GM21576 (cell line): ENCODE measurements at regions not wholly inside any gene's neighbourhood (a gene's known extent, or its start where the extent isn't known, plus 50 kb on each side); places are given as distances from the start of the nearest gene placed in this dataset.
"Not testable (repeated sequence)": the region's sequence is repeated elsewhere in the genome, so short reads cannot be mapped to it uniquely, and the experiment has no call there.

Source experiments
- ATAC-seq: cut with Tn5 transposase; IDR thresholded peaks from one replicate; pipeline ENCODE4 v1.9.1; 2021; ENCODE audit warnings: mild to moderate bottlenecking, moderate library complexity; ENCODE audit not compliant: unreplicated experiment

DNA sequence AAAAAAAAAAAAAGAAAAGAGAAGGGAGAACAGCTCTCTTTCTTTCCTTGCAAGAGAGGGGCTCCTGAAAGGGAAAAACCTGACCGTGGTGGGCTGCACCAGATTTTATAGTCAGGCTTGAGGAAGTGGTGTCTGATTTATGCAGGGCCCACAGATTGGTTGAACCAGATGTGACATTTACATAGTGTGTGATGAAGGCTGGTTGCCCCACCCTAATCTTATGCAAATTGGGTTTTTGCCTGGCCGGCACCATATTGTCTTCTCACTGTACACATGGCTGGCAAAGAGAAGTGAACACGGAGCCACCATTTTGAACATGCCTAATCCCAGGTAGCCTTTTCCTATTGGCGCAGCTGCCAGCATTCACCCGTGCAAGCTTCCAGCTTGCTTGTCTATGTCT is 154.4 kb downstream of the OXSM start:
- no peak for ATAC-seq

- ATAC-seq = no peak
These were observed 155.5 kb downstream of the OXSM start for GRCh38 chr3:25945366-25945765.

GRCh38 chr3:25945836-25946235 is 155.9 kb downstream of the OXSM start:
- ATAC-seq = no peak

DNA sequence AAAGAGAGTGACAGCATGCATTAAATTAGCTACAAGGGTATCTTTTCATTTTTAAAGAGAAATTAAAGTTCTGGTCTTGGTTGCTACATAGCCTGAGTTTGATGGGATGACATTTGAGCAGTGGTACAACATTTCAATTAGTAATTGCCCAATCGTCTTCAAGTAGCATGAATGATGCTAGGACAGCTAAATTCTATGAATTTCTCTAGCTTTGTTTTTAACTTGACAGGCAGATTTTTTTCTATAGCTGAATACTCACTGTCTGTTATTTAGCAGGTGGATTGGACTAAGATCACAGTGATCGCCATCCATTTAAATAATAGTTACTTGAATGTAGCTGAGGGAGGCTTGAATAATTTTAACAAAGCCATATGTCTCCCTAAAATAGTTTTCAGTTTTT is 162.2 kb downstream of the OXSM start:
- no peak for ATAC-seq

DNA sequence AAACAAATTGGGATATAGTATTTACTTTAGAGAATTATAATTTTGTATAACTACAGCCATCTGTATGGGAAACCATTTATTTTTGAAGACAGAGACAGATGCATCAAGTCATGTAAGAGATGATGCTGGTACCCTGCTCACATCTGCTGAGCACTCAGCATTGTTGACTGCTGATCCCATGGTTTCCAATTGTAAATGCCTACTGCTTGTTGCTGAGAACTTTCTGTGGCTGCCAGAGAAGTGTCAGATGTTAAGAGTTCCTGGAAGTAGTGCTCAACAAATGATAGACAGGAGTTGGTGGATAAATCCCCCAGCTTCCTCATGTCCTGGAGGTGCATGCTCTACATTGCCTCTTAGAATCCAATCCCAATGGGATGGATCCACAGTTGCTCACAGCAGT is 167.1 kb downstream of the OXSM start:
- no peak for ATAC-seq

DNA sequence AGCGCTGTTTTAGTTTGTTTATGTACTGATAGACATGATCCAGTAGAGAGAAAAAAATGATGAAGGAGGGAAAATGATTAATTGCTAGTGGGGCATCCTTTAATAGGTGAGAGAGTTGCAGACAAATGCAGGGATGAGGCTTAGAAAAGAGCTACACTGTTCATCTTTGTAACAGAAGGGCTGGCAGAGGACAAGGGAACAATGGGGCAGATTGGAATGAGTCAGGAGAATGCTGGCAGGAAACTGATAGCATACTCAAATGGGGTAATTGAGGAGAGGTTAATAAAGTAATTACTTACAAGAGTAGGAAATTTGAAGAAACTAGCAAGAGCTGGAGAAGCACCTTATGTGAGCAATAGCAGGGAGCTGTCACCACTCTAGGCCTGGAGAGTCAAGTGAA is 170.9 kb downstream of the OXSM start:
- no peak for ATAC-seq

DNA sequence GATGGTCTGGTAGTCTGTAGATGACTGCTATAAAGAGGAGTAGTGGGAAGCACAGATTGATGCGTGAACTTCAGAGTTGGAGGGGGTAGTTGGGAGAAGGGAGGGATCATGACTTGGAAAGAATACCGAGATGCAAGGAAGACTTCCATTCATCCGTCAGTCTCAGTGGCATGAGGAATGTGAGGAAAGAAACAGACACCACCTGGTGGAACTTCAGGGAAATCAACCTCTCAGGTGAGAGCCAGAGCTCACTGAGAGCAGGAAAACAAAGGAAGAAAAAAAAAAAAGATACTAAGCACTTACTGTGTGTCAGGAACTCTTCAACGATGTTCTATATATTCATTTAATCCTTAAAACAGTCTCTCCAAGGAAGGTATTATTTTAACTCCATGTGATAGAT is 172.4 kb downstream of the OXSM start:
- ATAC-seq = no peak

DNA sequence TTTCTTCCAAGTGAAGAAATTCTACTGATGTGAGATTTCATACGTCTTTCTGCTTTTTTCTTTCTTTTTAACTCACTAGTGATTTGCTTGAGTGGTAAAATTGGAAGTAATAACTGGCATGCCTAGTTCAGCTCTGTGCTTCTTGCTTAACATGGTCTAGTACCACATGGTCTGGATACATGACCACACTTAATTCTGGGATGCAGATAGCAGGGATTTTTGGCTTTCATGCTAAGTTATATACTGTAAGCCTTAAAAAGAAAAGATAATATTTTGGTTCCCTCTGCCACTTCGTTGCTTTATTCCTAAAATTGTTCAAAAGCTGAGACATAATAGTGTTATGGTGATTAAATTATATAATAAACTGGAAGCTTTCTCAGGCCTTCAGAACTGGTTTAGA is 174.3 kb downstream of the OXSM start:
- no peak for ATAC-seq

- no peak for ATAC-seq
These were observed 177.5 kb downstream of the OXSM start for GRCh38 chr3:25967385-25967784.

DNA sequence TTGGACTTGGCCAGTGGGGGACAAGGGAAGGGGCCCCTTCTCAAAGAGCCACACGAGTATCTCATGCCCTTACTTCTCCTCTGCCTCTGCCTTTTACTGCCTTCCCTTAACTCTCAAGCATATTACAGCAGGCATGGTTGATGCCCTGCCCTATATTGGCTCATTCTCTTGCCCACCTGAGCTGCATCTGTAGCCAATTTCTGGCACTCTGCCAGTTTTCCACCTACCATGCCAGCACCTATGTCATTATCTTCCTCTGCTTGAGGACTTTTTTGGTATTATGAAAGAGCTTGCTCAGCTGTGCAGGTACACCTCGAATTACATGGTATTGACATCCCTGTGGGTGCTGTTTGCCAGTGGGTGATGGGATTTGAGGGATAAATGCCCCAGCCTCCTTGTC is 181.8 kb downstream of the OXSM start:
- ATAC-seq = no peak

DNA sequence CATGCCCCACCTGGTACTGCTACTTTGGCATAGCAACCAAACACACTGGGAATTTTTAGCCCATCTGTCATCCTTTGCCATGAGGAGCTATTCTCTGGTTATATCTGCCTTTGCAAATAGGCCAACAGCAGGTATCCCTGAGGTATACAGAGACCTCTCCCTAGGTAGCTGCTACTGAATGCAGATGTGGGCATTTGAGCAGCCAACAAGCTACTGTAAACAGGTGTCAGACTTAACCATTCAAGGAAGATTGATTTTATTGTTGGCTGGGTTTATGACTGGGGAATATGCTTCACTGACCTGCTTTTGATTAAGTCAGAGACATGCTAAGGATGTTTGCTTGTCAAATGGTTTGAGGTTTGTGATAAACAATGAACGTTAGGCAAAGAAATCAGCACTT is 183.2 kb downstream of the OXSM start:
- no peak for ATAC-seq

- no peak for ATAC-seq
These were observed 192.9 kb downstream of the OXSM start for GRCh38 chr3:25982756-25983155.

- no peak for ATAC-seq
These were observed 195.7 kb downstream of the OXSM start for GRCh38 chr3:25985621-25986020.

- ATAC-seq = no peak
These were observed 202.7 kb downstream of the OXSM start for GRCh38 chr3:25992606-25993005.

- no peak for ATAC-seq
These were observed 214.3 kb downstream of the OXSM start for GRCh38 chr3:26004172-26004571.

DNA sequence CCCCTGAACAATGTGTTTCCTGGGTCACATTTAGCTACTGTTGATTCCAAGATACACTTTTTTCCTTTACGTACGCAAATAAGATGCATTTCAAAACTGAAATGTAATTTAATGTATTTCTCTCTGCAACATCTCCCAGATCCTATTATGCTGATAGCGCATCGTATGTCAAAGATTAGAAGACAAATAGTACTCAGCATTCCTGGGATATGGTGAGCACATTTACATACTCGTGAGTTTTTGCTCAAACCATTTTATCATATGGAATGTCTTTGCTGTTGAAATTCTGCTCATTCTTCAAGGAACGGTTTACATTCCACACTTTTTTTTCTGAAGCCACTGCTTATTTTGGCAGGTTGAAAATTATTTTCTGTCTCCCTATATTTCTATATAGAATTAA is 221.4 kb downstream of the OXSM start:
- no peak for ATAC-seq

- no peak for ATAC-seq
These were observed 222.4 kb downstream of the OXSM start for GRCh38 chr3:26012241-26012745.

DNA sequence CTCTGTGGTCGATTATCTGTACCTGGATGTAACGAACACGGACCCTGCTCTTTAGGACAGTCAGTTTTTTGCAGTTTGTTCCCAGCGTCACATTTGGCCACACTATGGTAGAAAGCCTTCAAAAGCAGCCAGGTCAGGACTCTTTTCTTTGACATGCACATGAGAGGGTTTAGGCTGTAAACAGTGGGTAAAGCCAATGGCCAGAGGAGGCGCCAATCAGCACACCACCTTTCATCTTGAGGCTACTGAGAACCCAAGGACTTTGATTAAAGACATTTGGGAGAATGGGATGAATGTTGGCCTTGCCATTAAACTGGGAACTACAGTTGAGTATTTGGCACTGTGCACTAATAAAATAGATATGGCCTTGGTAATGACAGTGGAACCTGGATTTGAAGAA is 225.9 kb downstream of the OXSM start:
- no peak for ATAC-seq

- ATAC-seq = no peak
These were observed 229.0 kb downstream of the OXSM start for GRCh38 chr3:26018889-26019288.

- ATAC-seq = not testable (repeated sequence)
These were observed 234.3 kb downstream of the OXSM start for GRCh38 chr3:26024206-26024605.

DNA sequence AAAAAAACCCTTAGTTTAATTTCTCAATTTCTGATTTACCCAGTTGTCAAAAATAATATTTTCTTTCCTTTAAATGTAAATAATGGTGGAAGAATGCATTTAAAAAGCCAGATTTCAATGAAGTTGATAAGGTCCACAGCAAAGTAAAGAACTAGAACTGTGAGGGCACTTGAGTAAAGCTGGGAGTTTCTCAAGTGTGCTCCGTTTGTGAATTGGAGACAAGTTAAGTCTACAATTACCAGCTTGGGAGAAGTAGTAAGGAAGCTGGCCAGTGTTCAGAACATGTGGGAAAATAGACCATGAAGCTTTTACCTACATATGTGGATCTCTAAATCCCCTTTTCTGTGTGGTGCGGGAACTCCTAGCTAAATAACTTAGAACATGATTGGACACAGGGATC is 239.4 kb downstream of the OXSM start:
- no peak for ATAC-seq

DNA sequence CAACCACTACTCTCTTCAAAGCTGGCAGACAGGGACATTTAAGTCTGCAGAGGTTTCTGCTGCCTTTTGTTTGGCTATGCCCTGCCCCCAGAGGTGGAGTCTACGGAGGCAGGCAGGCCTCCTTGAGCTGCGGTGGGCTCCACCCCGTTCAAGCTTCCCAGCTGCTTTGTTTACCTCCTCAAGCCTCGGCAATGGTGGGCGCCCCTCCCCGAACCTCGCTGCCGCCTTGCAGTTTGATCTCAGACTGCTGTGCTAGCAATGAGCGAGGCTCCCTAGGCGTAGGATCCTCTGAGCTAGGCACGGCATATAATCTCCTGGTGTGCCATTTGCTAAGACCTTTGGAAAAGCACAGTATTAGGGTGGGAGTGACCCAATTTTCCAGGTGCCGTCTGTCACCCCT is 252.2 kb downstream of the OXSM start:
- ATAC-seq = not testable (repeated sequence)

DNA sequence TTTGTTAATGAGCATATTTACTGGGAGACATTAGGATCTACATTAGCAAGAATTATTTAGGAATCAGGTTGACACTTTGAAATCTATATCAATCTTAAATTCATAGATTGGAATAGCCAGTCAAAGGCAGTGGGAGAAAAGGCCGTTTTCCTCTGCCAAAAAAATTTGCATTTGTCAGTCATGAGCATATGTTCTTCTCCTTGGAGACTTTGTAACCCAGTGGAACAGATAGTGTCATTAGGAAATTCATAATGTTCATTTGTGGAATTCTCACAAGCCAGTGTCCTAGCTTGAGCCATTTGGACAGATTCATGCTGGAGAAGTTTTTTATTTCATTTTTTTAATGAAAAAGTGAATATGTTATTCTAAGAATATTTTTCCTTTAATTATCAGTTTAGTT is 260.1 kb downstream of the OXSM start:
- ATAC-seq = no peak

DNA sequence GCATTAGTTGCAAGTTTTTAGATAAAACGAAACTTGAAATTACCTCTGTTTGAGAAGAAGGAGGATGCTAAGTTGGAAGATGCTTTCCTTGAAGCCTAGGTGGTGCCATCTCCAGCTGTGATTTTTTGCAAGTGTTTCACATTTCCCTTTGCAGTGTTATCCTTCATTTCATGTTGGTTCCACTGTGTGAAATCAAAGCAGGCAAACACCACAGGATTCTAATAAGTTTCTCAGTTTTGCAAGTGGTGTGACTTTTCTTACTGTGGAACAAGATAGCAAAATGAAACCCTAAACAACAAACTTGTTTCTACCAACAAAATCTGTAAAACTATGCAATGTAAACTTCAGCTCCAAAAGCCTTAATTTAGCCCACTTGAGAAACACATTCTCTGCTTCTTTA is 260.9 kb downstream of the OXSM start:
- no peak for ATAC-seq
